ENCODE measurements at regions not wholly inside any gene's neighbourhood (a gene's known extent, or its start where the extent isn't known, plus 50 kb on each side); places are given as distances from the start of the nearest gene placed in this dataset.

DNA sequence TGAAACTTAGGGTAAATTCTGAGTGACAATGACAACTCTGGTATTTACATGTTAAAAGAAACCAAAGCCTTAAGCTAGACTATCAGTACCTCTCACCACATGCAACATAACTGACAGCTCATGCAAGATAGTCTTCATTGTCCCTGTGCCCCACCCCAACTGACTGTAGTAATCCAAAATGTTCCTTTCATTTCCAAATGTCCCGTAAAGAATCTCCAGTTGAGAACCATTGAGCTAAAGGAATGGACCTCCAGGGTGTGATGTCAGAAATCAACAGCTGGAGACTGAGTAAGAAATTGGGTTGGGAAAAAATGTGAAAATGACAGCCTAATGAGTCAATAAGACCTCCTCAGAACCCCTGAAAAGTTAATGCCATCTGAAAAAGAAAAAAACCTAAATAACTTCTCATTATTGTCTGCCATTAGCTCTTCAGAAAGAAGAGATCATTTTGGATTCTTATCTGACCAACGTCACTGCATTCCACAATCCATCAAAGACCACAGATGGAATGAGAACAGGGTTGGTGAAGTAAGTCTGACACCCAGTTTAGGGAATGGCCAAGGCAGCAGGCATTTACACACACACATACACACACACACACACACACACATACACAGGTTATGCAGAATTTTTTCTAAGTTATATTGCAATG lies 51.7 kb upstream of the ACVR2A start:
- ATAC-seq: no peak; the same call in 2 of the 3 replicates
- TF ChIP-seq SNAI2 (CRISPR knock-in tag; IDR thresholded peaks at IDR 0.05) (no peak), OSR1 (CRISPR knock-in tag; IDR thresholded peaks at IDR 0.05) (no peak), ZFP30 (CRISPR knock-in tag; IDR thresholded peaks at IDR 0.05) (no peak), GLIS3 (CRISPR knock-in tag; IDR thresholded peaks at IDR 0.05) (no peak), CSDC2 (CRISPR knock-in tag; IDR thresholded peaks at IDR 0.05) (no peak), ZNF565 (CRISPR knock-in tag; conservative IDR thresholded peaks at IDR 0.05; ENCODE audit: low read depth) (no peak), ZC3H10 (CRISPR knock-in tag; IDR thresholded peaks at IDR 0.05) (no peak), TCF4 (CRISPR knock-in tag; IDR thresholded peaks at IDR 0.05; ENCODE audit: borderline replicate concordance) (no peak), ZFP3 (CRISPR knock-in tag; IDR thresholded peaks at IDR 0.05) (no peak), ARNTL (CRISPR knock-in tag; IDR thresholded peaks at IDR 0.05; ENCODE audit: borderline replicate concordance, low read depth) (no peak)
- TF ChIP-seq, protein P1, sequence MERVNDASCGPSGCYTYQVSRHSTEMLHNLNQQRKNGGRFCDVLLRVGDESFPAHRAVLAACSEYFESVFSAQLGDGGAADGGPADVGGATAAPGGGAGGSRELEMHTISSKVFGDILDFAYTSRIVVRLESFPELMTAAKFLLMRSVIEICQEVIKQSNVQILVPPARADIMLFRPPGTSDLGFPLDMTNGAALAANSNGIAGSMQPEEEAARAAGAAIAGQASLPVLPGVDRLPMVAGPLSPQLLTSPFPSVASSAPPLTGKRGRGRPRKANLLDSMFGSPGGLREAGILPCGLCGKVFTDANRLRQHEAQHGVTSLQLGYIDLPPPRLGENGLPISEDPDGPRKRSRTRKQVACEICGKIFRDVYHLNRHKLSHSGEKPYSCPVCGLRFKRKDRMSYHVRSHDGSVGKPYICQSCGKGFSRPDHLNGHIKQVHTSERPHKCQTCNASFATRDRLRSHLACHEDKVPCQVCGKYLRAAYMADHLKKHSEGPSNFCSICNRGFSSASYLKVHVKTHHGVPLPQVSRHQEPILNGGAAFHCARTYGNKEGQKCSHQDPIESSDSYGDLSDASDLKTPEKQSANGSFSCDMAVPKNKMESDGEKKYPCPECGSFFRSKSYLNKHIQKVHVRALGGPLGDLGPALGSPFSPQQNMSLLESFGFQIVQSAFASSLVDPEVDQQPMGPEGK (CRISPR knock-in tag; IDR thresholded peaks at IDR 0.05; ENCODE audit: borderline replicate concordance): no peak

DNA sequence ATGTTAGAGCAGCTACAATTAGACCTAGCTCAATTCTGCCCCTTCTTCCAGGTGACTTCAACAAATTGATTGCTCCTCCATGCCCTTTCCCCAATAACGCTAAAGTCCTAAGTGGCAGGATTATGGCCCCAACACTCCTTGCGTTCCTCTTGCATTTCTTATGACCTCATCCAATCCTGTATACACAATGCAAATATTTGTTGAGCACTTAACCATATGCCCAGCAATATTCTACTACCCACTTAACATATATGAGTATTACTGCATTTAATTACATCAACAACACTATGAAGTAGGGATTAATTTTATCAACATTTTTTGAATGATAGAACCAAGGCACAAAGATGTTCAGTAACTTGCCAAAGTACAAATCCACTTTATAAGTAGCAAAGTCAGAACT lies 54.2 kb upstream of the ACVR2A start:
- no peak for ATAC-seq
- TF ChIP-seq ZFP3 (CRISPR knock-in tag; IDR thresholded peaks at IDR 0.05): no peak
- TF ChIP-seq ZNF8 (CRISPR knock-in tag; IDR thresholded peaks at IDR 0.05): no peak
- TF ChIP-seq, protein P2, sequence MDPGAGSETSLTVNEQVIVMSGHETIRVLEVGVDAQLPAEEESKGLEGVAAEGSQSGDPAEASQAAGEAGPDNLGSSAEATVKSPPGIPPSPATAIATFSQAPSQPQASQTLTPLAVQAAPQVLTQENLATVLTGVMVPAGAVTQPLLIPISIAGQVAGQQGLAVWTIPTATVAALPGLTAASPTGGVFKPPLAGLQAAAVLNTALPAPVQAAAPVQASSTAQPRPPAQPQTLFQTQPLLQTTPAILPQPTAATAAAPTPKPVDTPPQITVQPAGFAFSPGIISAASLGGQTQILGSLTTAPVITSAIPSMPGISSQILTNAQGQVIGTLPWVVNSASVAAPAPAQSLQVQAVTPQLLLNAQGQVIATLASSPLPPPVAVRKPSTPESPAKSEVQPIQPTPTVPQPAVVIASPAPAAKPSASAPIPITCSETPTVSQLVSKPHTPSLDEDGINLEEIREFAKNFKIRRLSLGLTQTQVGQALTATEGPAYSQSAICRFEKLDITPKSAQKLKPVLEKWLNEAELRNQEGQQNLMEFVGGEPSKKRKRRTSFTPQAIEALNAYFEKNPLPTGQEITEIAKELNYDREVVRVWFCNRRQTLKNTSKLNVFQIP (CRISPR knock-in tag; IDR thresholded peaks at IDR 0.05; ENCODE audit: borderline replicate concordance, low read depth): no peak
- no peak for TF ChIP-seq TCF4 (CRISPR knock-in tag; IDR thresholded peaks at IDR 0.05; ENCODE audit: borderline replicate concordance)
- TF ChIP-seq, protein P3, sequence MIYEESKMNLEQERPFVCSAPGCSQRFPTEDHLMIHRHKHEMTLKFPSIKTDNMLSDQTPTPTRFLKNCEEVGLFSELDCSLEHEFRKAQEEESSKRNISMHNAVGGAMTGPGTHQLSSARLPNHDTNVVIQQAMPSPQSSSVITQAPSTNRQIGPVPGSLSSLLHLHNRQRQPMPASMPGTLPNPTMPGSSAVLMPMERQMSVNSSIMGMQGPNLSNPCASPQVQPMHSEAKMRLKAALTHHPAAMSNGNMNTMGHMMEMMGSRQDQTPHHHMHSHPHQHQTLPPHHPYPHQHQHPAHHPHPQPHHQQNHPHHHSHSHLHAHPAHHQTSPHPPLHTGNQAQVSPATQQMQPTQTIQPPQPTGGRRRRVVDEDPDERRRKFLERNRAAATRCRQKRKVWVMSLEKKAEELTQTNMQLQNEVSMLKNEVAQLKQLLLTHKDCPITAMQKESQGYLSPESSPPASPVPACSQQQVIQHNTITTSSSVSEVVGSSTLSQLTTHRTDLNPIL (CRISPR knock-in tag; IDR thresholded peaks at IDR 0.05; ENCODE audit: low read depth): no peak
- TF ChIP-seq GLIS3 (CRISPR knock-in tag; IDR thresholded peaks at IDR 0.05): no peak
- no peak for TF ChIP-seq PPARA (CRISPR knock-in tag; IDR thresholded peaks at IDR 0.05; ENCODE audit: borderline replicate concordance)
- no peak for TF ChIP-seq ZNF70 (CRISPR knock-in tag; IDR thresholded peaks at IDR 0.05)
- TF ChIP-seq SNAI2 (CRISPR knock-in tag; IDR thresholded peaks at IDR 0.05): no peak
- TF ChIP-seq ZC3H10 (CRISPR knock-in tag; IDR thresholded peaks at IDR 0.05): no peak
- no peak for TF ChIP-seq RARB (CRISPR knock-in tag; IDR thresholded peaks at IDR 0.05)
- TF ChIP-seq CSDC2 (CRISPR knock-in tag; IDR thresholded peaks at IDR 0.05): no peak
- TF ChIP-seq OSR1 (CRISPR knock-in tag; IDR thresholded peaks at IDR 0.05): no peak
- no peak for TF ChIP-seq ISL1 (CRISPR knock-in tag; IDR thresholded peaks at IDR 0.05)
- TF ChIP-seq ZNF565 (CRISPR knock-in tag; conservative IDR thresholded peaks at IDR 0.05; ENCODE audit: low read depth): no peak
- TF ChIP-seq, protein P4, sequence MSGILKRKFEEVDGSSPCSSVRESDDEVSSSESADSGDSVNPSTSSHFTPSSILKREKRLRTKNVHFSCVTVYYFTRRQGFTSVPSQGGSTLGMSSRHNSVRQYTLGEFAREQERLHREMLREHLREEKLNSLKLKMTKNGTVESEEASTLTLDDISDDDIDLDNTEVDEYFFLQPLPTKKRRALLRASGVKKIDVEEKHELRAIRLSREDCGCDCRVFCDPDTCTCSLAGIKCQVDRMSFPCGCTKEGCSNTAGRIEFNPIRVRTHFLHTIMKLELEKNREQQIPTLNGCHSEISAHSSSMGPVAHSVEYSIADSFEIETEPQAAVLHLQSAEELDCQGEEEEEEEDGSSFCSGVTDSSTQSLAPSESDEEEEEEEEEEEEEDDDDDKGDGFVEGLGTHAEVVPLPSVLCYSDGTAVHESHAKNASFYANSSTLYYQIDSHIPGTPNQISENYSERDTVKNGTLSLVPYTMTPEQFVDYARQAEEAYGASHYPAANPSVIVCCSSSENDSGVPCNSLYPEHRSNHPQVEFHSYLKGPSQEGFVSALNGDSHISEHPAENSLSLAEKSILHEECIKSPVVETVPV (CRISPR knock-in tag; IDR thresholded peaks at IDR 0.05): no peak
- no peak for TF ChIP-seq ARNTL (CRISPR knock-in tag; IDR thresholded peaks at IDR 0.05; ENCODE audit: borderline replicate concordance, low read depth)
- TF ChIP-seq ESRRG (CRISPR knock-in tag; IDR thresholded peaks at IDR 0.05): no peak
- no peak for TF ChIP-seq BACH2 (CRISPR knock-in tag; IDR thresholded peaks at IDR 0.05; ENCODE audit: borderline replicate concordance)
- TF ChIP-seq, protein P1 (CRISPR knock-in tag; IDR thresholded peaks at IDR 0.05; ENCODE audit: borderline replicate concordance): no peak

DNA sequence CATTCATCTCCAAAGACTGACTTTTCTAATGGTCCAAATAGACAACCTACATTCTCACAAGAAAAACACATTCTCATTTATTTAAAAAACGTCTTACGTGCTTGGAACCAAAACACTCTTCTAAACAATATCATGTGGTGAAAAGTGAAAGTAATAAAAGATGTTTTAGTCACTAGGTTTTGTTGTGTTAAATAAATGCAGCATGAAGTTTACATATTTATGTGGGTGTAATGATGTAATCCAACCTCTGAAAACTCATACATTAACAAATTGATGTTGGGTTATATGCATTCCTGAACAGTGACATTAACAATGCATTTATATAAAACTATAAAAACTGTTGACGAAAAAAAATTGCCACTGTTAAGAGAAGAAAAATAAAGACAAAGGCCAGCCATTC lies 55.1 kb upstream of the ACVR2A start:
- ATAC-seq: no peak
- TF ChIP-seq ZNF8 (CRISPR knock-in tag; IDR thresholded peaks at IDR 0.05) (no peak), ARNTL (CRISPR knock-in tag; IDR thresholded peaks at IDR 0.05; ENCODE audit: borderline replicate concordance, low read depth) (no peak), BACH2 (CRISPR knock-in tag; IDR thresholded peaks at IDR 0.05; ENCODE audit: borderline replicate concordance) (no peak), TOX (CRISPR knock-in tag; IDR thresholded peaks at IDR 0.05; ENCODE audit: borderline replicate concordance) (no peak), CSDC2 (CRISPR knock-in tag; IDR thresholded peaks at IDR 0.05) (no peak), GLIS3 (CRISPR knock-in tag; IDR thresholded peaks at IDR 0.05) (no peak), ISL1 (CRISPR knock-in tag; IDR thresholded peaks at IDR 0.05) (no peak), ZC3H10 (CRISPR knock-in tag; IDR thresholded peaks at IDR 0.05) (no peak), TCF4 (CRISPR knock-in tag; IDR thresholded peaks at IDR 0.05; ENCODE audit: borderline replicate concordance) (no peak)
- TF ChIP-seq, protein P1 (CRISPR knock-in tag; IDR thresholded peaks at IDR 0.05; ENCODE audit: borderline replicate concordance): no peak
- TF ChIP-seq, protein P4 (CRISPR knock-in tag; IDR thresholded peaks at IDR 0.05): no peak
